Dermis microvascular lymphatic vessel endothelial cell (primary cell): ENCODE measurements at regions not wholly inside any gene's neighbourhood (a gene's known extent, or its start where the extent isn't known, plus 50 kb on each side); places are given as distances from the start of the nearest gene placed in this dataset.

Experiments used
- DNase-seq, 2 donors: peaks; one replicate each; pipeline versions ENCODE4 v3.0.0 to v3.0.0-alpha.2; 2010; ENCODE audit warnings: low read depth in 2 of 2

DNA sequence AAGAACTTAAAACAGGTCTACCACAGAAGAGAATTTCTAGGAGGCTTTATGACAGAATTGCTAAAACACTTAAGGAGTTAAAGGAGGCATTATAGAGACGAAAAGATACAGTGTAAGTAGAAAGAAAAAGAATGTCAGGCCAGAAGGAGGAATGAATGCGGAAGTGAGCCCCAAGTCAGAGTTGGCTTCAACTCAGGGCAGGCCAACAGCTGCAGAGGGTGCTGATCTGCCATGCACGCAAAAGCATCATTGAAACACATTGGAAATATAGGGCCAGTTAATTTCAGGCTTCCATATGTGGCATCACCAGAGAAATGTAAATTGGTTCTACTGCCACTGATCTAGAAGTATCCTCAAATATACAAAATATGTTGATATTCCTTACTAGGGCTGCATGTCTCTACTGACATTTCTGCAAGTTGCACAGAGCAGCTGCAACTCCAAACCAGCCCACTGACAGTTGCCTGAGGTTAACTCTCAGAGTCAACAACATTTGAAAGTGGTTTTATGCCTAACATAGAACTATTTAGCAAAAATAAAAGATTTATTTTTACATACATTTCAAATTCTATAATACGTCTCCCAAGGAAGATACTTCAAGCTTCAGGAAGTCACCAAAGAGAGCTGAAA, 324.1 kb downstream of the C11orf87 start:
- no peak for DNase-seq

DNA sequence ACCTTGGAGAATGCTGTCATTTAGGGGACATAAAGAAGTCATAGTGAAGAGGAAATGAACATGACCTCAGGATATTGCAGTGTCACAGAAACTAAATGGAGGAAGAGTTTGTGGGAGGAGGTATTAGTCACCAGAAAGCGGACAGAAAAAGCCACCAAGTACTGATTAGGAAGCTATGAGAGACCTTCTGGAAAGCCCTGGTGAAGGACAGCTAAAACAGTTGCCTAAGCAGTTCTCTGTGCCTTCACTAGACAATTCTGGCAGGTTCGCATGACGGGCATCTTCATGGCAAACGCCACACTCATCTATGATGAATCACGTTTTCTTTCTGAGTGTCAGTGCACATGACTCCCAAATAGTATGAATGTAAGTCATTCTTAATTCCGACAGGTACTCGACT, 325.8 kb downstream of the C11orf87 start:
- no peak for DNase-seq

- DNase-seq: no peak
Measured at GRCh38 chr11:109749476-109749875, 327.5 kb downstream of the C11orf87 start.

GRCh38 chr11:109750964-109751363, 329.0 kb downstream of the C11orf87 start:
- DNase-seq: no peak

DNA sequence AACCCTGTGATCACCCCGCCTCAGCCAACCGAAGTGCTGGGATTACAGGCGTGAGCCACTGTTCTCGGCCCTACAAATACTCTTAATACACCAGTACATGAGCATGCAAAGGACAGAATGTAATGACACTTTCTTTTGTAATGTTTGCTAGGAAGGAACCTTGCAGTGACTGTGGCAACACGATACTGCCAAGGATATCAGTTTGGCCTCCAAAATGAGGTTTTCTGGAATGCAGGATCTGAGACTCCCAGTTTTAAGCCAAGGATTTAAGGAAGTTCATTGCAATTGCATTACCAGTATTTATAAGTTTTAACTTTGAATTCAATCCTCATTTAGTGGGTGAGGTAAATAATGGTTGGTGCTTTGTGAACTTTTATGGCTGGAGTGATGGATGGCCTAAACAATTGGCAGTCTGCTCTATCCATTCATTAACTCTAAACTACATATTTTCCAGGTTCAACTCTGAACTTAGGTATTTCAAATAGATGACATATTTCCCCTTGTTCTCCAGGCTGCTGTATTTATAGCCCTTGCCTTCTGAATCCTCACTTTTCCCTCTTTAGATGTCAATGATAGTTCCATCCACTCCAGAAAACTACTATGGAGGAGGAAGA, 330.3 kb downstream of the C11orf87 start:
- DNase-seq: no peak

DNA sequence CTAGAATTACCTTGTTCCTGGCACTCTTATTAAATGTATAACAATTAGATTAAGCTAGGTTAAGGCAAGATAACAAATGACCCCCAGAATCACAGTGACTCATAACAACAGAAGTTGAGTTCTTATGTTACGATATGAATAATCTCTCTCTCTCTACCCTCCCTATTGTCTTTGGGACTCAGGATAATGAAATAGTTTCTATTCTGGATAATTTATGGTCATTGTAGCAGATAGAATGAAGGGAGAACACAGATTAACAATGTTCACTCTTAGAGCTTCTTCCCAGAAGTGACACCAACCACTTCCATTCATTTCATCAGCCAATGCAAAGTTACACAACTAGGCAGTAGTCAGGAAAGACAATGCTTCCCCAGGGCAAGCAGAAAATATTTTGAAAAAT, 334.5 kb downstream of the C11orf87 start:
- no peak for DNase-seq

DNA sequence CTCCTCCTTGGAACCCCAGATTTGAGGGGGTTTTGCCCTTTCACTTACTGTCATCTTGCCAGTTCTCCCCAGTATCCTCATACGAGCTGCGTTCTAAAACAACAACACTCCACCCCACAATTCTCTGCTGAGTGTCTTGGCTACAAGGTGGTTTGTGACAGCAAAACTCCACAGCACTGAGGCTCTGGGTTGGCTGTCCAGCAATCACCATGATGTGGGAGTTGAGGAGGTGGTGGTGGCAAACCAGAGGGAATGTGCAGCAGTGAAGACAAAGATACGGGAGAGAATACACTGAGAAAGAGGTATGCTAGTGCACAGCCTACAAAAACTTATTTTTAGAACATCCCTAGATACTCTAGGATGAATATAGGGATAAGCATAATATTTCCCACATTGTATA, 335.0 kb downstream of the C11orf87 start:
- no peak for DNase-seq

- DNase-seq: no peak
Measured at GRCh38 chr11:109762546-109762945, 330.6 kb upstream of the ZC3H12C start.

GRCh38 chr11:109765709-109766311, 327.4 kb upstream of the ZC3H12C start:
- no peak for DNase-seq

GRCh38 chr11:109769858-109770257, 323.3 kb upstream of the ZC3H12C start:
- DNase-seq: no peak

DNA sequence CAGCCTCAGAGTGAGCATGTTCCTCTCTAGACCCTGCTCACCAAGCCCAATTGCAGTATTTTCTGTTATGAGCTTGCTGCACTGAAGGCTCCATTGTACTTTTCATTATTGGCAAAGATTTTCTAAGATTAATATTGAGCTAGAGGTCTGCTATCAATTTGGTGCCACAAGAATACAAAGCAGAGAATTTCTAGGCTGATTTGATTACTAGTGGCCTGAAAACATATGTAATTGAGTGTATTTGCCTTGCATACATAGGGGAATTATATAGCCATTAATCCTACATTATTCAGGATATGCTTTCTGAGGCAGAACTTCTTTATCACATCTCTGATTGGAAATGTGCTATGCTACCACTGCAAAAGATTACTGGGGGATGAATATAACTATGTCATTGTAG, 322.9 kb upstream of the ZC3H12C start:
- no peak for DNase-seq

GRCh38 chr11:109772892-109773291, 320.3 kb upstream of the ZC3H12C start:
- DNase-seq: no peak

GRCh38 chr11:109775686-109776085, 317.5 kb upstream of the ZC3H12C start:
- DNase-seq: no peak

GRCh38 chr11:109783014-109783413, 310.2 kb upstream of the ZC3H12C start:
- no peak for DNase-seq

DNA sequence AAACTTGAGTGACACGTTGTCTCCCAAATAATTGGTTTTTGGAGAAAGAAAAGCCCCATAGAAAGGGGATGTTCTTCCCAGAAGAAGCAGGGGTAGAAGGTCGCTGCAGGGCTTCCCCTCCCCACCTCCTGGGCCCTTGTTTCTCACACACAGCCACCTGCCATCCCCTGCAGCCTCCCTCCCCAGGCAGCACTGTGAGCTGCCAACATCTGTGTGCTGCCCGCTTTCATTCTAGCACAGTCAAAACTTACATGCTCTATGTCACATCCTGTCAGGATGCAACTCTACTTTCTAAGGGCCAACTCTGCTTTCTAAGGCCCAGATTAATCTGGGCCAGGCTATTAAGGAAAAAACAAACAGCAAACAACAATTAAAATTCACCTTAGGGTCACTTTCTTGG, 309.4 kb upstream of the ZC3H12C start:
- no peak for DNase-seq

GRCh38 chr11:109784536-109784935, 308.7 kb upstream of the ZC3H12C start:
- DNase-seq: no peak

- DNase-seq: no peak
Measured at GRCh38 chr11:109785198-109785597, 308.0 kb upstream of the ZC3H12C start.

DNA sequence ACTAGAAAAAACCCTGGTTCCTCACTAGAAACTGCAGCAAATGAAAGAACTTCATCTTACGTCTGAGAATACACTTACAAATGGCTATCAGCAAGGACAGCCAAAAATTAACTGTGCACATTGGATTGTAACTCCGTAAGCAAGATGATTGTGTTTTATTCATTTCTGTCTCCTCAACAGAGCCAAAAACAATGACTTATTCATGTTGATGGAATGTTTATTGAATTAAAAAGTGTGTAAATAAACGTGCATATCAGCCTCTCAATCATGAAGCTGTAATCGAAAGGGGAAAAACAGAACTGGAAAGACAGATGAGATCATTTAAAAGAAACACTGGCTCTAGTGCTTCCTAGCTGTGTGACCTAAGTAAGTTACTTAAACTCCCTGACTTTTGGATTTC, 307.5 kb upstream of the ZC3H12C start:
- no peak for DNase-seq

DNA sequence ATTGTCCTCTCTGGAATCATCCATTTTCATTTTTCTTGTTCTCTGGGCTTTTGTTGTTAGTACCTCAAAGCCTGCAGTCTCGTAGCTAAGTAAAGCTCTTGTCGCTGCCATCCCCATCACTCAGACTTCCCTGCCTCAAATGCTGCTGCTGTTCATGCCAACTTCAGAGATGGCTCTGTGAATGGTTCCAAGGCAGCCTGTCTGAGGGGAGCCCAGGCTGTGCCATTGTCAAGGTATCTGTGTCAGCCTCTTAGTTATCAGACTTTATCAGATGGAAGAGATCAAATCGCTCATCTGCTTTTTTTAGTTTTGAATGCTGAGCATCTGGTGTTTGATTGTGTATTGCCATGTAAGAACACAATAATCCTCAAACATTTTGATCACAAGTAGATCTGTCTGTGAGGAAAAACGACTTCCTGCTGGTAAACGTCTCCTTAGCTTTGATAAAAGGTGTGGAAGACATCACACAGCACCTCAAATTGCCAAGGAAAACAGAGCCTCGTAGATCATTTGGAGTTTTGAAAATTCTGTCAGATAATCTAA, 304.2 kb upstream of the ZC3H12C start:
- no peak for DNase-seq

GRCh38 chr11:109789901-109790300, 303.3 kb upstream of the ZC3H12C start:
- DNase-seq: no peak

GRCh38 chr11:109791337-109791736, 301.9 kb upstream of the ZC3H12C start:
- DNase-seq: no peak

- DNase-seq: no peak
Measured at GRCh38 chr11:109794501-109794900, 298.7 kb upstream of the ZC3H12C start.

DNA sequence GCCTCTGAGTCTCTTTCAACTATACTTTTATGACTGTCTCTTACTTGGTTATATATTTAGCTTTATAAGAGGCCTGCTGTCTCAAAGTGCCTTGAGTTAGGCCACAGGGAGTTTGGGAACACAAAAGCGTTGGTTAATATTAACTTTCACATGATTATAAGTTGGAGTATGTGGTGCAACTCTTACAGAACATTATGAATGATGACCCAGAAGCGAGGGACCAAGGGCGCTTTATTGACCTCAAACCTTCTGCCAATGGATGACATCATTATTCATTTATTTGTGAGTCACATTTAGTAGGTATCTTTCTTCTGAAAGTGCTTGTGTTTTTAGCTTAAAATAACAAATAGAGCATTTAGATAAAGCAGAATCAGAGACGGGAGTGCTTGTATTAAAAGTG, 298.0 kb upstream of the ZC3H12C start:
- DNase-seq: no peak
